H7 (cell line): ENCODE measurements at regions not wholly inside any gene's neighbourhood (a gene's known extent, or its start where the extent isn't known, plus 50 kb on each side); places are given as distances from the start of the nearest gene placed in this dataset.
"Not testable (repeated sequence)": the region's sequence is repeated elsewhere in the genome, so short reads cannot be mapped to it uniquely, and the experiment has no call there.

Source experiments
- DNase-seq: peaks from one replicate; pipeline ENCODE4 v3.0.0; 2012
- H3K27me3 ChIP-seq: 2 replicates; pipeline ENCODE4 v1.6.0; 2011; ENCODE audit warnings: mild to moderate bottlenecking, low read length; ENCODE audit not compliant: control insufficient read depth, insufficient read depth
- H3K36me3 ChIP-seq: replicated peaks from 2 replicates; pipeline ENCODE4 v1.5.1; 2011; ENCODE audit warnings: low read length; ENCODE audit not compliant: control insufficient read depth, insufficient read depth
- H3K4me3 ChIP-seq: 2 replicates; pipeline ENCODE4 v1.5.1; 2011; ENCODE audit warnings: low read depth, mild to moderate bottlenecking, control low read depth, low read length, moderate library complexity; ENCODE audit not compliant: insufficient read depth

DNA sequence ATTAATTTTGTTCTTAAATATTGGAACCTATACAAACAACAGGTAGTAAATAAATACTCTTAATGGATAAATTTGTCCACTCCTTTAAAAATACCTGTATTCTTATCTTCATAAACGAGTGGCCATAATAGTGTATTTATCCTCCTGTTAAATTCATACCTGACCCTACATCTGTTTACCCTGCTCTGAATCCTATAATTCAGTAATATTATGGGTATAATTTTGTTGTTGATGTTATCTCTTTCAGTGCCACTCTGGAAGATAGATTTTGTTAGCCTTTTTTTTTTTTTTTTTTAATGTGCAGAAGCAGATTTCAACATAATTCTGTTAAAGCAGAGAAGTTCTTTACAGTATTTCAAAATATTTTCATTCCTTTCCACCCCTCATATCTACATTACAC is 1337.9 kb downstream of the PLA2G4A start:
- H3K36me3 ChIP-seq, result no peaks in the 10 kb centered on the region
- H3K4me3 ChIP-seq, result no peak overlapping the region
- no peaks in the 10 kb centered on the region for H3K27me3 ChIP-seq
- no peak for DNase-seq

DNA sequence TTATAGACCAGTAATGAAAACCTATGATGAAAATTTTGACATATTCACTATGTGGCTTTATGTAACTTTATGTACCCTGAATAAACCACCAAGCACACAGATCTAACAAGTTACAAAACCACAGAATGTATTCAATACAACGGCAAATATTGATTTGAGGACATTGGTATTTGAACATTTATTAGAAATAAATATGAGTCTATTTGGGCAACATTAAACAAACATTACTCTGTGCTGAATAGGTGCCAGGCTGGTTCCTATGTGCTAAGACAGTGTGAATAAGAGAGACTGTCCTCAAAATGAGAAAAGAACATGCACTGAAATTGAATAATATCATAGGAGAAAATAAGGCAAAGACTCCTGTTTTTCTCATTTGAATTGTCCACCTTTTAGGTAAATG is 1341.2 kb downstream of the PLA2G4A start:
- no peak overlapping the region for H3K4me3 ChIP-seq
- DNase-seq, result no peak
- no peaks in the 10 kb centered on the region for H3K27me3 ChIP-seq
- H3K36me3 ChIP-seq, result no peaks in the 10 kb centered on the region

DNA sequence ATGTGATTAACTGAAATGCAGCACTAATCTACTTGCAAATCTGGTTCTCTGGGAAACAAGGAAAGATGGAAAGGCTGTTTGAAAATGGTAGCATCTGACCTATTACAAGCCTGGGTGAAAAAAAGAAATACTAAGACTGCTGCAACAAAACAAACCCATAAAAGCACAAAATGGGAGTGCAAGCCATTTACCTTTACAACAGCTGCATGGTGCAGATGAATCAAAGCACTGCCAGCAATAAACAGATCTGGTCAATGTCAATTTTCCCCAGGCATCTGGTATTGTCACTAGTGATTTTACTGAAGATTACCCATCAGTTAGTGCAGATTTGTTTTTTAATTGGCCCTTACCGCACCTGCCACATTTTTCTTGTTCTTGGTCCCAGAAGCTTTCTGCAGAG is 1341.7 kb downstream of the PLA2G4A start:
- no peaks in the 10 kb centered on the region for H3K27me3 ChIP-seq
- no peaks in the 10 kb centered on the region for H3K36me3 ChIP-seq
- no peak overlapping the region for H3K4me3 ChIP-seq
- no peak for DNase-seq

DNA sequence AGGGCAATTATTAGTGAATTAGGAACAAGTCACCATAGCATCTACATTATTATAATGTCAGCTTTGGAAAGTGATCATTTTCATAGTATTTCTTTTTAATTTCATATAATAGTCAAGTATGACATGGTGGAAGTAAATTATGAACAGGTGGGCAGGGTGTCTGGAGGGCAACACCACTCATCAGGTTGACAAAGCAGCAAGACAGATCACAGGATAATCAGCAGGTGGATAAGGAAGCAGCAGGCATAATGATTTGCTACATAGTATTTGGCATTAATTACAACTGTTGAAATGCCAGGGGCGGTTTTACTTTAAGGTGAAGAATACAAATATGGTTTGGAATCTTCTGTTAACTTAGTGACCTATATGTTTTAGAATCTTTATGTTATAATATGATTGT is 1342.2 kb downstream of the PLA2G4A start:
- DNase-seq, result no peak
- Histone ChIP-seq H3K36me3 (no peaks in the 10 kb centered on the region), H3K4me3 (no peak overlapping the region), H3K27me3 (no peaks in the 10 kb centered on the region)

DNA sequence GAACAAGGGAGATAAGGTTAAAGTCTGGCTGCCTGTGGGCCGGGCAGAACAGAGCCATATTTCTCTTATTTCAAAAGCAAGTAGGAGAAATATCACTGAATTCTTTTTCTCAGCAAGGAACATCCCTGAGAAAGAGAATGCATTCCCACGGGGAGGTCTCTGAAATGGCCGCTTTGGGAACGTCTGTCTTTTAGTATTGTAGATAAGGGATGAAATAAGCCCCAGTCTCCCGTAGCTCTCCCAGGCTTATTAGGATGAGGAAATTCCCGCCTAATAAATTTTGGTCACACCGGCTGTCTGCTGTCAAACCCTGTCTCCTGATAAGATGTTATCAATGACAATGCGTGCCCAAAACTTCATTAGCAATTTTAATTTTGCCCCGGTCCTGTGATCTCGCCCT is 1353.3 kb downstream of the PLA2G4A start:
- H3K36me3 ChIP-seq, DNase-seq, H3K27me3 ChIP-seq, H3K4me3 ChIP-seq: not testable (repeated sequence)

DNA sequence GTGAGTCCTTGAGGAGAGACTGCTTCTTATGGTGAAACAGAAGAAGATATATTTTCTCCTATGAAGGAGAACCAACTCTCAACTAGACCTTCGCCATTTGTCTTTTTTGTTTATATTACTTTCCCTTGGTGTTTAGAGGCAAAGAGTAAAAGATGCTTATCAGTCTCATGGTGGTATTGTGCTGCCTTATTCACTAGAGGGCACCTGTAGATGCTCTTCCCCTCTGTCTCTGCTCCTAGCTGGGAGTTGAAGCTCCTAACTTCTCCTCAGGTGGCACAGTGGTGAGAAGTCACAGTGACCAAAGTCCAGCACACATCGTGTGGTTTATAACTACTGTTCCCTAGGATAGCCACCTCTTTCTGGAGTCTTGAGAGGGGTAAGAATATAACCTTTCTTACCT is 1359.6 kb downstream of the PLA2G4A start:
- H3K27me3 ChIP-seq, result no peaks in the 10 kb centered on the region
- H3K4me3 ChIP-seq, result no peak overlapping the region
- DNase-seq, result no peak
- no peaks in the 10 kb centered on the region for H3K36me3 ChIP-seq

DNA sequence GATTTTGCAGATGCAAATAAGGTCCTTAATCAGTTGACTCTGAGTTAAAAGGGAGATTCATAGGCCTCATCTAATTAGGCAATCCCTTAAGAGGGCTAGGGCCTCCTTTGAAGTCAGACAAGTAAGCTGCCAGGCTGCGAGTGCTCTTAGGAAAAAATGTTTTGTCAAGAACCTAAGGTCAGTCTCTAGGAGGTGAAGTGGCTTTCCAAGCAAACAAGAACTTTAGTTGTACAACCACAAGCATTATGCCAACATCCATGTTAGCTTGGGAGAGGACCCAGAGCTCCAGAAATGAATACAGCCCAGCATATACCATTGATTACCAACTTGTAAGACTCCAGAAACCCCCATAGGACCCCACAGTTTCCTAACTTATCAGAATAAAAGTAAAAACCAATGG is 1366.2 kb downstream of the PLA2G4A start:
- Histone ChIP-seq H3K36me3 (no peaks in the 10 kb centered on the region), H3K4me3 (no peak overlapping the region), H3K27me3 (no peaks in the 10 kb centered on the region)
- DNase-seq, result no peak

DNA sequence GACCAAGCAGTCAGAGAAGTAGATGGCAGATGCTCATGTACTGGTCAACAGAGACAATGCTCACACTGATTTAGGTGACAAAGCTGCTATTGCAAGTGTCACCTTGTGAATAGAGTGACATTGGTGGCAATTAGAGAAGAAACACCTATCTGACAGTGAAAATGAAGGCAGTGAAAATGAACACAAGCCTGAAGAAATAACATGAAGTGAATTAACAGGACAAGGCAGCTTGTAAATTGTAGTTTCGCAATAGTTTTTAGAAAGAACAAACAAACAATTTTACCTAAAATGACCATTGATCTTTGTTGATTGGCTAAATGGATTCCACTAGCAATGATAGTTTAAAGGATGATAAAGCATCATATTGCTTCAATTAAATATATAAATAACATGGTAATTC is 1389.5 kb downstream of the PLA2G4A start:
- H3K27me3 ChIP-seq, result no peaks in the 10 kb centered on the region
- DNase-seq, result no peak
- H3K36me3 ChIP-seq, result no peaks in the 10 kb centered on the region
- H3K4me3 ChIP-seq, result no peak overlapping the region

DNA sequence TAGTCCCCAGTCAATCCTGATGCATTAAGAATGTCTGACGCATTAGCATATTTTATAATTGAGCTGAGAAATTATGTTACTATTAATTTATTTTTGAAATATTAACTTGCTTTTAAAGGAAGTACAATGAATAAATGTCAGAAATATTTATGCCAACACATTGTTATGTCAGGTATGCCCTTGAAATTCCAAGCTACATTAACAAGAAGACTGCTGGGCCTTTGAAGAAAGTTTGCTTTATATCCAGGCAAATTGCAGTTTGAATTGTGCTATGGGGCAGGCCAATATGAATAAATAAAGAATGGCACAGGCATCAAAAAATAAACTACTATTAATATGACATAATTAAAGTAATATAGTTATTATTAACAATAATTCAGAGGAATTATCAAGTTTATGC is 1391.3 kb downstream of the PLA2G4A start:
- Histone ChIP-seq H3K27me3 (no peaks in the 10 kb centered on the region), H3K4me3 (no peak overlapping the region), H3K36me3 (no peaks in the 10 kb centered on the region)
- DNase-seq, result no peak

DNA sequence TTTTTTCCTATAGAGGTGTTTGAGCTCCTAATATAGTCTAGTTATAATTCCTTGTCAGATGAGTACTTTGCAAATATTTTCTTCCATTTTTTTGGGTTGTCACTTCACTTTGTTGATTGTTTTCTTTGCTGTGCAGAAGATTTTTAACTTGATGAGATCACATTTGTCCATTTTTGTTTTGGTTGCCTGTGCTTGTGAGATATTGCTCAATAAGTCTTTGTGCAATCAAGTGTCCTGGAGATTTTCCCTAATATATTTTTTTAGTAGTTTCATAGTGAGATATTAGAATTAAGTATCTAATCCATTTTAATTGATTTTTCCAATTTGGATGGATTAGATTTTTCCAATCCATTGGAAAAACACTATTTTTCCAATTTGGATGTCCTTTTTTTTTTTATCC is 1395.5 kb downstream of the PLA2G4A start:
- no peaks in the 10 kb centered on the region for H3K27me3 ChIP-seq
- DNase-seq, result no peak
- no peaks in the 10 kb centered on the region for H3K36me3 ChIP-seq
- no peak overlapping the region for H3K4me3 ChIP-seq

DNA sequence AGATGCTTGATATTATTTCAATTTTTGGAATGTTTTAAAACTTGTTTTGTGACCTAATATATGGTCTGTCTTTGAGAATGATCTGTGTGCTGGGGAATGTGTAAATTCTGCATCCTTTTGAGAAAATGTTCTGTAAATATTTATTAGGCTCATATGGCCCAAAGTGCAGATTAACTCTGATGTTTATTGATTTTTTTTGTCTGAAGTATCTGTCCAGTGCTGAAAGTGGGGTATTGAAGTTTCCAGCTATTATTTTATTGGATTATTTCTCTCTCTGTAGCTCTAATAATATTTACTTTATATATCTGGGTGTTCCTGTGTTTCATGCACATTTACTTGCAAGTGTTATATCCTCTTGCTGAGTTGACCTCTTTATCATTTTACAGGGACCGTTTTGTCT is 1397.2 kb downstream of the PLA2G4A start:
- no peak for DNase-seq
- Histone ChIP-seq H3K36me3 (no peaks in the 10 kb centered on the region), H3K4me3 (no peak overlapping the region), H3K27me3 (no peaks in the 10 kb centered on the region)

DNA sequence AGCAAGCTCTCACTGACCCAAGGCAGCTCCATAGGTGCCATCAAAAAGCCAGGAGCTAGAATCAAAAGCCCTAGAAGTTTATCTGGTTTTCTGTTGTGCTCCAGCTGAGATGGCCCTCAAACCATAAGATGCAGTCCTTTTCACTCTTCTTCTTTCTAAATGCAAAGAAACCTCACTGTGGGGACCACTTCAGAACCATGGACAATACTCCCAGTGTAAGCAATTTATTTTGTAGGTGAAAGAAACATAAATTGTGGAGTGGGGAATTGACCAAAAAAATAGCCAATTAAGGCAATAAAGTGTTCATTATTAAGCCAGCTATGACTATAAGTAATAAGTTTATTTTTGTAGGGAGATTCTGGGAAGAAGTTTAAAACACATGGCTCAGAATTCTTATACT is 1399.9 kb downstream of the PLA2G4A start:
- no peaks in the 10 kb centered on the region for H3K27me3 ChIP-seq
- no peaks in the 10 kb centered on the region for H3K36me3 ChIP-seq
- no peak overlapping the region for H3K4me3 ChIP-seq
- DNase-seq, result no peak

DNA sequence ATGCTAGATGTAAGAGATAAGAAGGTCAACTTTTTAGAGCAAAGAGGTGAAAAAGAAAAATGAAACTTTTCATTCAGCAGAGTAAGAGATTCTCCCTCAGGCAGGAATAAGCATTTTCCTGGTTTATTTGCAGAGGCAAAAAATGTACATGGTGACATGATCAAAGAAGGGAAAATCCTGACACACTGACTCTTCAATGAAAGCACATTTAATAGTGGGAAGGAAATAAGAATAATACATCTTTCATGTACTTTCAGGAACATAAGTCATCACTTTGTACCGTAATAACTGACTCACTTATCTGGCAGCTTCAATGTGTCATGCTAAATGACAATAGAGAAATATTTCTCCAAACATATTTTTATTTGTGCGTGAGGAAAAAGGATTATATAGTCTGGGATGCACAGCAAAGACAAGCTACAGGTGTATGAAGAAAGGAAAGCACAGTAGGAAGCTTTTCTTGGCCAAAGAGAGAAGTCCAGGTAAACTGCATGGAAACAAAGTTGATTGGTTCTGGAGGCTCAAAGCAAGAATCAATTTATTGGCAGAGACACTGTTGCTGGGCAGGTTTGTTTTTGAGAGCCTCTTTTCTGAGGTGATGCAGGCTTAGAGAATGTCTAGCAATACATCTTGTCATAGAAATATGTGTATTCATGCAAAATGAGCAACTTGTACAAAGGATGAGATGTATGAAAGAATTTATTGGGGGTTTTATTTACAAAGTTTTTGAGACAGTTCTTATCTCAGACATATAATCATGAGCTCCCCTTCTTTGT is 1409.0 kb downstream of the PLA2G4A start:
- Histone ChIP-seq H3K4me3 (no peak overlapping the region), H3K27me3 (no peaks in the 10 kb centered on the region), H3K36me3 (no peaks in the 10 kb centered on the region)
- no peak for DNase-seq

DNA sequence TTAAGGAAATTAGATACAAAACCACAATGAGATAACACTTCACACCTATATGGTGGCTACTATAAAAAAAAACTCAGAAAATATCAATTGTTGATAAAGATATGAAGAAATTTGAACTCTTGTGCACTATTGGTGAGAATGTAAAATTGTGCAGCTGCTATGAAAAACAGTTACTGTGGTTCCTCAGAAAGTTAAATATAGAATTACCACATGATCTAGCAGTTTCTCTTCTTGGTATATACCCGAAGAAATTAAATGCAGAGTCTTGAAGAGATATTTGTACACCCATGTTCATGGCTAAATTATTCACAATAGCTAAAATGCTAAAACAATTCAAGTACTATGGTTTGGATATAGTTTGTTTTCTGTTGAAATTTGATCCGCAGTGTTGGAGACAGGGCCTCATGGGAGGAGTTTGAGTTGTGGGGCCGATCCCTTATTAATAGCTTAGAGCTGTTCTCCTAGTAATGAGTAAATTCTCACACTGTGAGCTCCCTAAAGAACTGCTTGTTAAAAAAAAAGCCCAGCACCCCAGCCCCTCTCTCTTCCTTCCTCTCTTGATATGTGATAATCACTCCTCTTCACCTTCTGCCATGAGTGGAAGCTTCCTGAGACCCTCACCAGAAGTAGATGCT is 1412.1 kb downstream of the PLA2G4A start:
- H3K27me3 ChIP-seq, result no peaks in the 10 kb centered on the region
- no peak overlapping the region for H3K4me3 ChIP-seq
- H3K36me3 ChIP-seq, result no peaks in the 10 kb centered on the region
- DNase-seq, result no peak

DNA sequence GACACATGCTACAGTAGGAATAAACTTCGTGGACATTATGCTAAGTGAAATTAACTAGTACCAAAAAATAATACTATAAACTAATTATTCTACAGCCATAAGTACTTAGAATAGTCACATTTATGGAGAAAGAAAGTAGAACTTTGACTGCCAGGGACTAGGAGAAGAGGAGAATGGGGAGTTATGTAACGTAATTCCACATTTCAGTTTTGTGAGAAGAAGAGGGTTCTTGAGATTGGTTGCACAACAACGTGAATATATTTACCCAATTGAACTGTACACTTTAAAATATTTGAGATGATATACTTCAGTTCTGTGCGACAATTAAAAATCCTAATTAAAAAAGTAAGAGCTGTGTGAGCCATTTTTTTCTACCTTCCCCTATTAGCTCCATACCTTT is 1412.9 kb downstream of the PLA2G4A start:
- Histone ChIP-seq H3K36me3 (no peaks in the 10 kb centered on the region), H3K4me3 (no peak overlapping the region), H3K27me3 (no peaks in the 10 kb centered on the region)
- no peak for DNase-seq
